ENCODE measurements at regions not wholly inside any gene's neighbourhood (a gene's known extent, or its start where the extent isn't known, plus 50 kb on each side); places are given as distances from the start of the nearest gene placed in this dataset.

- intact Hi-C loops (cut with micrococcal nuclease; ENCODE audit: unreplicated experiment), result no loop called here
- ChIA-PET CTCF (ENCODE audit: unreplicated experiment) (no interaction called here), POLR2A (interaction anchor here (0.8 kb wide), 1 partner anchor 188 kb away, joined by 4 read pairs; no protein-coding TSS in a partner anchor)
These were observed 55.3 kb upstream of the NOL4 start for GRCh38 chr18:34280000-34280399.

GRCh38 chr18:34280653-34281052, 55.9 kb upstream of the NOL4 start:
- intact Hi-C loops (cut with micrococcal nuclease; ENCODE audit: unreplicated experiment), result no loop called here
- TF ChIP-seq CTCF (conservative IDR thresholded peaks at IDR 0.05; ENCODE audit: low read length) (no peak), EZH2phosphoT487 (IDR thresholded peaks at IDR 0.05; ENCODE audit: borderline replicate concordance, low read depth, low read length) (no peak)
- Histone ChIP-seq H3K4me1 (ENCODE audit: insufficient read depth, low read length, poor library complexity, severe bottlenecking) (no peaks in the 10 kb centered on the region), H3K36me3 (ENCODE audit: insufficient read depth, low read length) (no peaks in the 10 kb centered on the region), H3K79me2 (ENCODE audit: insufficient read depth, low read depth, low read length) (no peaks in the 10 kb centered on the region), H2AFZ (ENCODE audit: low read length) (no peak overlapping the region), H3K4me3 (ENCODE audit: low read depth, low read length, poor library complexity, severe bottlenecking) (no peak overlapping the region), H3K9me2 (ENCODE audit: insufficient read depth, low read length) (no peaks in the 10 kb centered on the region), H3K9me3 (ENCODE audit: low read length) (no peaks in the 10 kb centered on the region), H4K20me1 (ENCODE audit: insufficient read depth, low read length) (no peaks in the 10 kb centered on the region), H3K4me2 (ENCODE audit: low read length) (no peak overlapping the region), H3K27ac (ENCODE audit: low read depth, low read length, poor library complexity, severe bottlenecking) (no peak overlapping the region)
- CTCF ChIA-PET (ENCODE audit: unreplicated experiment), result no interaction called here
- POLR2A ChIA-PET, result interaction anchor here (0.6 to 0.8 kb wide), 2 partner anchors 189 to 1151 kb away, joined by 4 to 5 read pairs; no protein-coding TSS in a partner anchor
- DNase-seq (ENCODE audit: low spot score), result no peak
- no TSS peak for BruUV-seq (replicated peaks)

More at GRCh38 chr18:34280000-34280399, 55.3 kb upstream of the NOL4 start:
- no peaks in the 10 kb centered on the region for H3K36me3 ChIP-seq (ENCODE audit: insufficient read depth, low read length)
- H3K4me2 ChIP-seq (ENCODE audit: low read length), result no peak overlapping the region
- H3K4me3 ChIP-seq (ENCODE audit: low read depth, low read length, poor library complexity, severe bottlenecking), result no peak overlapping the region
- no peaks in the 10 kb centered on the region for H4K20me1 ChIP-seq (ENCODE audit: insufficient read depth, low read length)
- no peak for DNase-seq (ENCODE audit: low spot score)
- H3K4me1 ChIP-seq (ENCODE audit: insufficient read depth, low read length, poor library complexity, severe bottlenecking), result no peaks in the 10 kb centered on the region
- H2AFZ ChIP-seq (ENCODE audit: low read length), result no peak overlapping the region
- BruUV-seq (replicated peaks), result no TSS peak
- no peaks in the 10 kb centered on the region for H3K9me2 ChIP-seq (ENCODE audit: insufficient read depth, low read length)
- no peaks in the 10 kb centered on the region for H3K9me3 ChIP-seq (ENCODE audit: low read length)
- no peaks in the 10 kb centered on the region for H3K79me2 ChIP-seq (ENCODE audit: insufficient read depth, low read depth, low read length)
- H3K27ac ChIP-seq (ENCODE audit: low read depth, low read length, poor library complexity, severe bottlenecking), result no peak overlapping the region
- TF ChIP-seq CTCF (conservative IDR thresholded peaks at IDR 0.05; ENCODE audit: low read length), result no peak
- TF ChIP-seq EZH2phosphoT487 (IDR thresholded peaks at IDR 0.05; ENCODE audit: borderline replicate concordance, low read depth, low read length), result no peak

DNA sequence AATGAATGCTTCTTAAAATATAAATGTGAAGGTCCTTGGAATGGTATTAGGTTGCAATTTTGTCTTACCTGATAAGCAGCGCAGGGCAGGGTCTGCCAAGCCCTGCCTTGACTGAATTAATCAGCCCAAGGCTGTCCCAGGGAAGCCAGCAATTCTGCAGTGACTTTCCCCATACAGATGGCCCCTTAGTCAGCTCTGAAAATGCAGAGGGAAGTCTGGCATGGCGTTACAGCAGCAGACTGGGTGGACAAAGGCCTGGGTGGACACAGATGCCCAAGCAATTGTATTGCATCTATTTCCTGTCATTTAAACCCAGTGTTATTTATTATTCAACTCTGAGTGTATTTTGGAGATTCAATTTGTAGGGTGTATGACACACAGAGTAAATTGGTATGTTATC, 56.6 kb upstream of the NOL4 start:
- H3K79me2 ChIP-seq (ENCODE audit: insufficient read depth, low read depth, low read length), result no peaks in the 10 kb centered on the region
- H3K36me3 ChIP-seq (ENCODE audit: insufficient read depth, low read length), result no peaks in the 10 kb centered on the region
- no peaks in the 10 kb centered on the region for H3K4me1 ChIP-seq (ENCODE audit: insufficient read depth, low read length, poor library complexity, severe bottlenecking)
- H3K9me2 ChIP-seq (ENCODE audit: insufficient read depth, low read length), result no peaks in the 10 kb centered on the region
- no peaks in the 10 kb centered on the region for H4K20me1 ChIP-seq (ENCODE audit: insufficient read depth, low read length)
- BruUV-seq (replicated peaks), result no TSS peak
- TF ChIP-seq EZH2phosphoT487 (IDR thresholded peaks at IDR 0.05; ENCODE audit: borderline replicate concordance, low read depth, low read length), result no peak
- TF ChIP-seq CTCF (conservative IDR thresholded peaks at IDR 0.05; ENCODE audit: low read length), result no peak
- H2AFZ ChIP-seq (ENCODE audit: low read length), result no peak overlapping the region
- no peak for DNase-seq (ENCODE audit: low spot score)
- CTCF ChIA-PET (ENCODE audit: unreplicated experiment), result no interaction called here
- no peak overlapping the region for H3K27ac ChIP-seq (ENCODE audit: low read depth, low read length, poor library complexity, severe bottlenecking)
- H3K9me3 ChIP-seq (ENCODE audit: low read length), result no peaks in the 10 kb centered on the region
- POLR2A ChIA-PET, result interaction anchor here (0.6 kb wide), 1 partner anchor 1152 kb away, joined by 5 read pairs; no protein-coding TSS in a partner anchor
- no peak overlapping the region for H3K4me2 ChIP-seq (ENCODE audit: low read length)
- intact Hi-C loops (cut with micrococcal nuclease; ENCODE audit: unreplicated experiment), result no loop called here
- H3K4me3 ChIP-seq (ENCODE audit: low read depth, low read length, poor library complexity, severe bottlenecking), result no peak overlapping the region
